Upper lobe of left lung (tissue), 4 donors: ENCODE measurements at regions not wholly inside any gene's neighbourhood (a gene's known extent, or its start where the extent isn't known, plus 50 kb on each side); places are given as distances from the start of the nearest gene placed in this dataset.

Experiments used
- CTCF ChIP-seq, 6 experiments: fragments of 450-650 bp in 4 of 6; fragments of 200-600 bp in 2 of 6; sonication (generic) in 2 of 6; IDR thresholded peaks; one replicate each; pipeline ENCODE4 v1.5.1; 2016 to 2019; ENCODE audit warnings: antibody characterized with exemption in 6 of 6
- EP300 ChIP-seq, 4 donors: sonication (generic); formaldehyde crosslinking; IDR thresholded peaks; one replicate each; pipeline ENCODE4 v1.5.1; 2017; ENCODE audit warnings: antibody characterized with exemption in 4 of 4, control low read depth in 2 of 4
- POLR2A ChIP-seq, 4 donors: fragments of 450-650 bp; IDR thresholded peaks; one replicate each; pipeline ENCODE4 v1.5.1; 2016 to 2017; ENCODE audit warnings: antibody characterized with exemption in 4 of 4, mild to moderate bottlenecking in 2 of 4
- POLR2AphosphoS5 ChIP-seq, 2 donors: sonication (generic); formaldehyde crosslinking; IDR thresholded peaks; one replicate each; pipeline ENCODE4 v1.5.1; 2017; ENCODE audit warnings: antibody characterized with exemption in 2 of 2

GRCh38 chr4:171024720-171025303, 788.4 kb upstream of the GALNTL6 start:
- no peak for TF ChIP-seq CTCF (IDR thresholded peaks at IDR 0.05)
- no peak for TF ChIP-seq POLR2AphosphoS5 (IDR thresholded peaks at IDR 0.05)
- TF ChIP-seq POLR2A (IDR thresholded peaks at IDR 0.05), result no peak
- no peak for TF ChIP-seq EP300 (IDR thresholded peaks at IDR 0.05)
